Testis (tissue), 2 donors: ENCODE measurements at regions not wholly inside any gene's neighbourhood (a gene's known extent, or its start where the extent isn't known, plus 50 kb on each side); places are given as distances from the start of the nearest gene placed in this dataset.

Source experiments
- DNase-seq: peaks from one replicate; pipeline ENCODE4 v3.0.0-alpha.2; 2019
- H3K27ac ChIP-seq, 2 donors: fragments of 200-600 bp; sonication (generic); one replicate each; pipeline ENCODE4 v1.5.1; 2019
- H3K27me3 ChIP-seq: fragments of 200-600 bp; sonication (generic); one replicate; pipeline ENCODE4 v1.5.1; 2019
- H3K36me3 ChIP-seq: fragments of 200-600 bp; sonication (generic); one replicate; pipeline ENCODE4 v1.5.1; 2017; ENCODE audit warnings: low read depth; ENCODE audit errors: missing control alignments
- H3K4me1 ChIP-seq: fragments of 200-600 bp; sonication (generic); one replicate; pipeline ENCODE4 v1.5.1; 2019
- H3K4me3 ChIP-seq, 2 donors: fragments of 200-600 bp; sonication (generic); one replicate each; pipeline ENCODE4 v1.5.1; 2017 to 2019
- H3K9me3 ChIP-seq: fragments of 200-600 bp; sonication (generic); one replicate; pipeline ENCODE4 v1.5.1; 2017
- POLR2A ChIP-seq: fragments of 450-650 bp; IDR thresholded peaks from one replicate; pipeline ENCODE4 v1.6.1; 2017; ENCODE audit warnings: antibody characterized with exemption, mild to moderate bottlenecking, moderate library complexity
- WGBS, 2 donors: methylation state at CpG; one replicate each; pipeline ENCODE4 v1.1.5; 2018; 5-methylcytosine and 5-hydroxymethylcytosine counted together
- intact Hi-C: fragments of 100-400 bp; cut with DNase I; formaldehyde crosslinking; loops from one replicate; pipeline ENCODE4 v1.15.1; 2023; ENCODE audit warnings: low total_unique reads
- TF ChIP-seq, protein P1 (sequence below), 3 experiments: fragments of 450-650 bp in 2 of 3; fragments of 200-600 bp in 1 of 3; sonication (generic) in 1 of 3; IDR thresholded peaks; one replicate each; pipeline ENCODE4 v1.5.1; 2016 to 2019; ENCODE audit warnings: antibody characterized with exemption in 3 of 3, mild to moderate bottlenecking in 2 of 3, moderate library complexity in 1 of 3

DNA sequence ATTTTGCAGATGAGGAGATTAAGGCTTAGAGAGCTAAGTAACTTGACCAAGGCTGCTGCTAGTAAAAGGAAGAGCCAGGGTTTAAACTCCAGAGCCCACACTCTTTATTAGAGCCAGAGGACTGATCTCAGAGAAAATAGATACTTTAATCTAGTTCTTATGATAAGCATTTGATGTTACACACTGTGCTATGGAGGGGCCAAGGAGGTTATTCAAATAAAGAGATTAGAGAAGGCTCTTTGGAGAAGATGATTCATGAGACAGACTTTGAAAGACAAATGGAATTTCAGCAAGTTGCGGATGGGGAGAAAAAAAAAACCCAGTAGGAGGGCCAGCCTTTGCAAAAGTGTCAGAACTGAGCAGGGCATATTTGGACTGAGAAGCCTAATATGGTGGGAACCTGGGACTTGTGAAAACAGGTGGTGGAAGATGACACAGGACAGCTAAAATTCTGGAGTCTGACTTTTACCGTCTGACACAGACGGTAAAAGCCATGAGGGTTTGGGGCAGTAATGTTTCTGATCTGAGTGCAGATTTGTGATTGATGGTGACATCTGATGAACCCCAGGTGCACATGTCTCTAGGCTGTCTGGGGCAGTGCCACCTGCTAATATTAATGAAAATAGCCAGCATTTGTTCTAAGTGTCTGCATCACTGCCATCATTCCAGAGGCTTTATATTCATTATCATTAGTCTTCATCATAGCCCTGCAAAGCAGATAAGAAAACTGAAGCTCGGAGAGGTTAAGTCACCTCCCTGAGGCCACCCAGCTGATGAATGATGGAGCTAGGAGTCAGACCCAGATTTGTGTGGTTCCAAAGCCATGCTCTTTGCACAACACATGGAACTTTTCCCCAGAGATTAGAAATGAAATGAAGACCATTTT is 65.3 kb upstream of the CXCL14 start:
- 43 to 46% methylated on average over 4 of the region's 4 CpGs for WGBS, 2 donors
- intact Hi-C loops: loop anchor here (10.0 kb wide), 1 partner anchor 441 kb away; no protein-coding TSS in a partner anchor
- no peak overlapping the region for H3K27ac ChIP-seq

DNA sequence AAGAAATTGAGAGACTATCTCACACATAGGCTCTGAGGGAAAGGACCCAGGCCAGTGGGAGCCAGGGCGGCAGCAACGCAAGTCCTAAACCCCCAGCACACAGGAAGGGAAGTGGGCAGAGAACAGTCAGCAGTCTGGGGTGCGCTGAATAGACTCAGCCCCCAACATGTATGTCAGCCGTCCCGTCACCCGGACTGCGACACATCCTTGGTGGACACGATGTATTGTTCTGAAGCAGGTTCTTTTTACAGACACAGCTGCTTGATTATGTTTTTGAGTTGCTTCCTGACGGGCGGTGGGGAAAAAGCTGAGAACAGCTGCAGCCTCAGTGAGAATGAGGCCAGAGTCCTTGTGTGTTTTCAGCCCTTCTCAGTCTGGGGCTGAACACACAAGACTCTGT is 64.1 kb upstream of the CXCL14 start:
- Histone ChIP-seq H3K9me3 (no peaks in the 10 kb centered on the region), H3K4me1 (no peaks in the 10 kb centered on the region), H3K36me3 (no peaks in the 10 kb centered on the region), H3K4me3 (no peak overlapping the region), H3K27ac (no peak overlapping the region), H3K27me3 (no peaks in the 10 kb centered on the region)
- WGBS, 2 donors: 89 to 94% methylated on average over 10 of the region's 10 CpGs
- intact Hi-C loops: loop anchor here (10.0 kb wide), 1 partner anchor 442 kb away; no protein-coding TSS in a partner anchor
- no peak for DNase-seq
- TF ChIP-seq, protein P1, sequence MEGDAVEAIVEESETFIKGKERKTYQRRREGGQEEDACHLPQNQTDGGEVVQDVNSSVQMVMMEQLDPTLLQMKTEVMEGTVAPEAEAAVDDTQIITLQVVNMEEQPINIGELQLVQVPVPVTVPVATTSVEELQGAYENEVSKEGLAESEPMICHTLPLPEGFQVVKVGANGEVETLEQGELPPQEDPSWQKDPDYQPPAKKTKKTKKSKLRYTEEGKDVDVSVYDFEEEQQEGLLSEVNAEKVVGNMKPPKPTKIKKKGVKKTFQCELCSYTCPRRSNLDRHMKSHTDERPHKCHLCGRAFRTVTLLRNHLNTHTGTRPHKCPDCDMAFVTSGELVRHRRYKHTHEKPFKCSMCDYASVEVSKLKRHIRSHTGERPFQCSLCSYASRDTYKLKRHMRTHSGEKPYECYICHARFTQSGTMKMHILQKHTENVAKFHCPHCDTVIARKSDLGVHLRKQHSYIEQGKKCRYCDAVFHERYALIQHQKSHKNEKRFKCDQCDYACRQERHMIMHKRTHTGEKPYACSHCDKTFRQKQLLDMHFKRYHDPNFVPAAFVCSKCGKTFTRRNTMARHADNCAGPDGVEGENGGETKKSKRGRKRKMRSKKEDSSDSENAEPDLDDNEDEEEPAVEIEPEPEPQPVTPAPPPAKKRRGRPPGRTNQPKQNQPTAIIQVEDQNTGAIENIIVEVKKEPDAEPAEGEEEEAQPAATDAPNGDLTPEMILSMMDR (IDR thresholded peaks at IDR 0.05): no peak
- TF ChIP-seq POLR2A: no peak

More for the DNA sequence above, 65.3 kb upstream of the CXCL14 start:
- DNase-seq: no peak
- no peak for TF ChIP-seq POLR2A
- TF ChIP-seq, protein P1 (IDR thresholded peaks at IDR 0.05): no peak
- H3K4me3 ChIP-seq: no peak overlapping the region
- H3K36me3 ChIP-seq: no peaks in the 10 kb centered on the region
- no peaks in the 10 kb centered on the region for H3K27me3 ChIP-seq
- H3K9me3 ChIP-seq: no peaks in the 10 kb centered on the region
- no peaks in the 10 kb centered on the region for H3K4me1 ChIP-seq

DNA sequence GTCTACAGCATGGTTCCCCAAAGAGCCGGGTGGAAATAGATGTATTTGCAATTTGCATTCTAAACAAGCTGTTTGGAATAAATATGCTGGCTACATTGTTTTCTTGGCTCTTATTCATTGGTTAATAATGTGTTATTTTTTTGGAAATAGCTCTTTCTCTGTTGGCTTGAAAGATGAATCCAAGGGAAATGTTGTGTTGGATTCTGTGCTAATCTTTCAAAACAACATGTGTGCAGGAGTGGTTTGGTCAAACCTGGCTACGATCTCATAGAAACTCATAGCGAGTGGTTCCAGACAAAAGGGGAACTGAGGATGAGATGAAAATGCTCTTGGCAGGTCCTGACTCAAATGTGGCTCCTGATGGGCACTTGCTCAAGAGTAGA is 63.7 kb upstream of the CXCL14 start:
- no peak overlapping the region for H3K4me3 ChIP-seq
- H3K36me3 ChIP-seq: no peaks in the 10 kb centered on the region
- H3K27me3 ChIP-seq: no peaks in the 10 kb centered on the region
- H3K4me1 ChIP-seq: no peaks in the 10 kb centered on the region
- intact Hi-C loops: loop anchor here (10.0 kb wide), 1 partner anchor 442 kb away; no protein-coding TSS in a partner anchor
- WGBS, 2 donors: 75 to 81% methylated on average over 3 of the region's 3 CpGs
- TF ChIP-seq, protein P1 (IDR thresholded peaks at IDR 0.05): no peak
- no peak for TF ChIP-seq POLR2A
- H3K27ac ChIP-seq: no peak overlapping the region
- DNase-seq: no peak
- H3K9me3 ChIP-seq: no peaks in the 10 kb centered on the region

DNA sequence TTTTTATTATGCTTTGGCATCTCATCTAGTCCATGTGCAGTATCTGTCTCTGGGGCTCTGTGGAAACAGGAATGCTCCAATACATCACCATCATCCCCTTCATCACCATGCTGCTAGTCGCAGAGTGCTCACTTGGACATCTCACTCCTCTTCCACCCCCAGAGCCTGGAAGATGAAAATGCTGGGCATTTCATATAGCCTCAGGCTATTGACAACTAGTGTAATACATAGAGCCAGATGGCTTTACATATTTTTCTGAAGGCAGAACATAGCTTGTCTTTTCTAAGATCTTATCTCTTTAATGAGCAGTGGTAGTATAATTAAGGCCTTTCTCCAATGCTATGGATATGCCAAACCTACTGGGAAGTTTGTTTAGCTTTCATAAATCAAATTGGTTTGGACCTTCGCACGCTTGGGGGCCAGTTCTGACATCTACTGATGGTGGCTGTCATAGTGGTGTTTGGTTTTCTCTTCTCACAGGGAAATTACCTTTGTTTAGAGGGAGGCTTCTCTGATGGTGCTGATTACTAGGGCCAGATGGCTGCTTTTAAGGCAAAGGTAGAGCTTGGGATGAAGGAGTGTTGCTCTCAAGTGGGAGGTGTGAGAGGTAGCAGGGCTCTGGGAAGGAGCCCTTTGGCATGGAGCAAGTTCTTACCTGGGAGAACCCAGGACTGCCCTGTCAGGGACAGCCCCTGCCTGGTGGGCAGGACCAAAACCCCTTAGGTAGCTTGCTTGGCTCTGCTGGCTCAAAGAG is 63.1 kb upstream of the CXCL14 start:
- intact Hi-C loops: loop anchor here (10.0 kb wide), 1 partner anchor 443 kb away; no protein-coding TSS in a partner anchor
- Histone ChIP-seq H3K36me3 (no peaks in the 10 kb centered on the region), H3K27ac (no peak overlapping the region), H3K27me3 (no peaks in the 10 kb centered on the region), H3K4me3 (no peak overlapping the region), H3K9me3 (no peaks in the 10 kb centered on the region), H3K4me1 (no peaks in the 10 kb centered on the region)
- 56 to 72% methylated on average over 3 of the region's 3 CpGs for WGBS, 2 donors
- DNase-seq: no peak
- no peak for TF ChIP-seq POLR2A
- TF ChIP-seq, protein P1 (IDR thresholded peaks at IDR 0.05): no peak
